GM12891 (cell line): ENCODE measurements at regions not wholly inside any gene's neighbourhood (a gene's known extent, or its start where the extent isn't known, plus 50 kb on each side); places are given as distances from the start of the nearest gene placed in this dataset.

Experiments
- PAX5 ChIP-seq: IDR thresholded peaks from 2 replicates; pipeline ENCODE4 v1.6.1; 2011; ENCODE audit warnings: low read length, moderate library complexity, mild to moderate bottlenecking; ENCODE audit not compliant: insufficient read depth, severe bottlenecking
- POLR2A ChIP-seq: IDR thresholded peaks from 2 replicates; pipeline ENCODE4 v1.6.1; 2011; ENCODE audit warnings: low read depth, low read length, control low read depth
- POLR2AphosphoS5 ChIP-seq: IDR thresholded peaks from 2 replicates; pipeline ENCODE4 v1.6.1; 2011; ENCODE audit warnings: low read depth, low read length, control low read depth
- POU2F2 ChIP-seq: IDR thresholded peaks from 2 replicates; pipeline ENCODE4 v1.6.1; 2011; ENCODE audit warnings: low read depth, mild to moderate bottlenecking, control low read depth, low read length, moderate library complexity
- TAF1 ChIP-seq: IDR thresholded peaks from 2 replicates; pipeline ENCODE4 v1.6.1; 2011; ENCODE audit warnings: low read depth, low read length, control low read depth

- no peak for TF ChIP-seq POLR2AphosphoS5
- no peak for TF ChIP-seq POLR2A
- no peak for TF ChIP-seq PAX5
- TF ChIP-seq TAF1, result no peak
- TF ChIP-seq POU2F2, result no peak
Observed at GRCh38 chr2:237207646-237208045, 122.0 kb downstream of the COPS8 start.
